SK-N-SH (cell line): ENCODE measurements at regions not wholly inside any gene's neighbourhood (a gene's known extent, or its start where the extent isn't known, plus 50 kb on each side); places are given as distances from the start of the nearest gene placed in this dataset.

Experiments
- CTCF ChIA-PET: fragments of 300-600, 350-600 bp; formaldehyde crosslinking; extraction: SDS; loops from one replicate; lab custom pipeline; 2021; lab: Yijun Ruan, JAX
- POLR2A ChIA-PET: fragments of 350-600 bp; sonication (Branson Sonifier 250); formaldehyde crosslinking; extraction: SDS; loops from one replicate; lab custom pipeline; 2020; ENCODE audit warnings: antibody characterized with exemption, inconsistent platforms; lab: Yijun Ruan, JAX
- DNase-seq: peaks from one replicate; pipeline ENCODE4 v3.0.0; 2012
- H2AFZ ChIP-seq: fragments of 200-600 bp; sonication (generic); 2 replicates; pipeline ENCODE4 v1.8.1; 2016; ENCODE audit warnings: antibody characterized with exemption, mild to moderate bottlenecking, low read depth
- H3F3A ChIP-seq: fragments of 200-600 bp; sonication (generic); replicated peaks from 2 replicates; pipeline ENCODE3; 2016; ENCODE audit warnings: antibody characterized with exemption, mild to moderate bottlenecking; ENCODE audit not compliant: insufficient read depth
- H3K27ac ChIP-seq, 2 experiments: fragments of 200-500 bp in 1 of 2; fragments of 200-600 bp in 1 of 2; sonication (Bioruptor generic) in 1 of 2; sonication (generic), shearing (Covaris generic) in 1 of 2; 2 replicates each; pipeline versions ENCODE4 v1.5.1 to v1.6.1; 2014 to 2016; ENCODE audit warnings: low read depth in 2 of 2, inconsistent platforms in 1 of 2, low read length in 1 of 2, mild to moderate bottlenecking in 1 of 2, mixed read lengths in 1 of 2
- H3K27me3 ChIP-seq: fragments of 200-600 bp; sonication (generic), shearing (Covaris generic); 2 replicates; pipeline ENCODE4 v1.6.1; 2016; ENCODE audit warnings: mixed run types; ENCODE audit not compliant: insufficient read depth
- H3K36me3 ChIP-seq, 2 experiments: fragments of 200-500 bp in 1 of 2; fragments of 200-600 bp in 1 of 2; sonication (Bioruptor generic) in 1 of 2; sonication (generic) in 1 of 2; replicated peaks in 1 of 2; 2 replicates each; pipeline versions ENCODE3 to v1.5.1; 2014 to 2016; ENCODE audit warnings: low read length in 1 of 2, mild to moderate bottlenecking in 1 of 2; ENCODE audit not compliant: insufficient read depth in 2 of 2, control insufficient read depth in 1 of 2
- H3K4me1 ChIP-seq, 2 experiments: fragments of 200-500 bp in 1 of 2; fragments of 200-600 bp in 1 of 2; sonication (Bioruptor generic) in 1 of 2; sonication (generic), shearing (Covaris generic) in 1 of 2; 2 replicates each; pipeline versions ENCODE4 v1.5.1 to v1.6.1; 2014 to 2016; ENCODE audit warnings: low read depth in 1 of 2, low read length in 1 of 2, mixed run types in 1 of 2; ENCODE audit not compliant: insufficient read depth in 2 of 2, control insufficient read depth in 1 of 2
- H3K4me2 ChIP-seq: fragments of 200-600 bp; sonication (generic), shearing (Covaris generic); 2 replicates; pipeline ENCODE4 v1.6.1; 2017; ENCODE audit warnings: mixed run types
- H3K4me3 ChIP-seq, 2 experiments: fragments of 200-500 bp in 1 of 2; fragments of 200-600 bp in 1 of 2; sonication (Bioruptor generic) in 1 of 2; sonication (generic), shearing (Covaris generic) in 1 of 2; 2 replicates each; pipeline versions ENCODE4 v1.5.1 to v1.8.1; 2014 to 2016; ENCODE audit warnings: low read depth in 2 of 2, inconsistent platforms in 1 of 2, low read length in 1 of 2, mild to moderate bottlenecking in 1 of 2, mixed read lengths in 1 of 2, moderate library complexity in 1 of 2
- H3K79me2 ChIP-seq: fragments of 200-600 bp; sonication (generic); 2 replicates; pipeline ENCODE4 v1.8.1; 2017; ENCODE audit warnings: mild to moderate bottlenecking; ENCODE audit not compliant: insufficient read depth
- H3K9ac ChIP-seq: fragments of 200-600 bp; sonication (generic); 2 replicates; pipeline ENCODE4 v1.6.1; 2017; ENCODE audit warnings: mixed run types
- H3K9me2 ChIP-seq: fragments of 200-600 bp; sonication (generic); 2 replicates; pipeline ENCODE4 v1.6.1; 2017; ENCODE audit warnings: mixed run types
- H3K9me3 ChIP-seq: fragments of 200-600 bp; sonication (generic); 2 replicates; pipeline ENCODE4 v1.6.1; 2017; ENCODE audit warnings: mixed run types, mild to moderate bottlenecking, moderate library complexity
- H4K20me1 ChIP-seq: fragments of 200-600 bp; sonication (generic); 2 replicates; pipeline ENCODE4 v1.6.1; 2017; ENCODE audit warnings: mild to moderate bottlenecking, mixed run types; ENCODE audit not compliant: insufficient read depth
- ELF1 ChIP-seq: IDR thresholded peaks from 2 replicates; pipeline ENCODE4 v1.4.0; 2012
- EZH2phosphoT487 ChIP-seq: fragments of 200-600 bp; sonication (generic); IDR thresholded peaks from 2 replicates; pipeline ENCODE4 v1.6.1; 2017; ENCODE audit warnings: low read depth, mixed run types, mild to moderate bottlenecking, antibody characterized with exemption, moderate library complexity, borderline replicate concordance
- FOXJ3 ChIP-seq: sonication (generic); formaldehyde crosslinking; IDR thresholded peaks from 2 replicates; pipeline ENCODE4 v1.5.1; 2020; ENCODE audit warnings: mild to moderate bottlenecking, missing genetic modification reagents
- NFIC ChIP-seq: IDR thresholded peaks from 2 replicates; pipeline ENCODE4 v1.4.0; 2012; ENCODE audit warnings: borderline replicate concordance
- NRF1 ChIP-seq: IDR thresholded peaks from 2 replicates; pipeline ENCODE4 v1.6.1; 2012; ENCODE audit warnings: low read depth, mild to moderate bottlenecking, low read length
- POLR2AphosphoS5 ChIP-seq: IDR thresholded peaks from 2 replicates; pipeline ENCODE4 v1.6.1; 2012; ENCODE audit warnings: low read depth, low read length
- RAD21 ChIP-seq: IDR thresholded peaks from 2 replicates; pipeline ENCODE4 v1.6.1; 2012; ENCODE audit warnings: mild to moderate bottlenecking, low read length
- RFX5 ChIP-seq: IDR thresholded peaks from 2 replicates; pipeline ENCODE4 v1.6.1; 2012; ENCODE audit warnings: mild to moderate bottlenecking, improper control_type of control experiment, low read length
- RXRA ChIP-seq: IDR thresholded peaks from 2 replicates; pipeline ENCODE4 v1.4.0; 2012; ENCODE audit warnings: low read depth, mild to moderate bottlenecking, borderline replicate concordance
- TEAD4 ChIP-seq: IDR thresholded peaks from 2 replicates; pipeline ENCODE4 v1.4.0; 2012; ENCODE audit warnings: mild to moderate bottlenecking, borderline replicate concordance; ENCODE audit not compliant: insufficient read depth
- YY1 ChIP-seq: IDR thresholded peaks from 2 replicates; pipeline ENCODE4 v1.4.0; 2012; ENCODE audit warnings: low read depth, mild to moderate bottlenecking
- WGBS: methylation state at CpG from one replicate; pipeline ENCODE4 v1.1.6; 2017; ENCODE audit warnings: low lambda C conversion rate; 5-methylcytosine and 5-hydroxymethylcytosine counted together
- TF ChIP-seq, protein P1 (sequence below): fragments of 150-350 bp; IDR thresholded peaks from 2 replicates; pipeline ENCODE4 v1.6.1; 2016; ENCODE audit warnings: mild to moderate bottlenecking, low read depth, low read length
- TF ChIP-seq, protein P2 (sequence below): IDR thresholded peaks from 2 replicates; pipeline ENCODE4 v1.4.0; 2012; ENCODE audit warnings: low read depth, borderline replicate concordance
- TF ChIP-seq, protein P3 (sequence below): IDR thresholded peaks from 2 replicates; pipeline ENCODE4 v1.6.1; 2012; ENCODE audit warnings: mild to moderate bottlenecking, low read depth, low read length, moderate library complexity
- TF ChIP-seq, protein P4 (sequence below): IDR thresholded peaks from 2 replicates; pipeline ENCODE4 v1.4.0; 2012; ENCODE audit warnings: low read depth, borderline replicate concordance
- TF ChIP-seq, protein P5 (sequence below): IDR thresholded peaks from 2 replicates; pipeline ENCODE4; 2012
- TF ChIP-seq, protein P6 (sequence below): fragments of 150-350 bp; IDR thresholded peaks from 2 replicates; pipeline ENCODE4 v1.6.1; 2017; ENCODE audit warnings: antibody characterized with exemption, low read length, low read depth, borderline replicate concordance

DNA sequence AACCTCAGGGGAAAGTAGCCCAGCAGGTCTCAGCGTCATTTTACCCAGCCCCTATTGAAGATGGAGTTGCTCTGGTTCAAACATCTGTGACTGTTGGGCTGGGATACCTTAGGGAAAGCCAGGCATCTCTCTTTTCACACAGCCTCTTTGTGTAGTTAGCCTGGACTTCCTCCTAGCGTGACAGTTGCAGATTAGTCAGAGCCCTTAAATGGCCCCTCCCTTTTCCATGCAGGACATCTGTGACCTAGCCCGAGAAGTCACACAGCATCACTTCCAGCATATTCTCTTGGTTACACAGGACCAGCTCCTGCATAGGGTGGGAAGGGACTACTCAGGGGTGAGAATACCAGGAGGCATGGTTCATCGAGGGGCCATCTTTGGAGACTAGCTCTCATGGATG lies 375.0 kb upstream of the RBFOX1 start:
- WGBS, result 32% methylated on average over 4 of the region's 4 CpGs
- H2AFZ ChIP-seq, result no peak overlapping the region
- DNase-seq, result no peak
- no peaks in the 10 kb centered on the region for H3K36me3 ChIP-seq
- H3K4me1 ChIP-seq, result no peaks in the 10 kb centered on the region
- ChIA-PET POLR2A (no interaction called here), CTCF (no interaction called here)
- no peaks in the 10 kb centered on the region for H3K79me2 ChIP-seq
- no peaks in the 10 kb centered on the region for H3K9me2 ChIP-seq
- H3K4me2 ChIP-seq, result no peak overlapping the region
- H3K27me3 ChIP-seq, result no peaks in the 10 kb centered on the region
- H3K27ac ChIP-seq, result no peak overlapping the region
- no peaks in the 10 kb centered on the region for H4K20me1 ChIP-seq
- no peaks in the 10 kb centered on the region for H3F3A ChIP-seq
- no peak overlapping the region for H3K9ac ChIP-seq
- TF ChIP-seq YY1 (no peak), RFX5 (no peak)
- TF ChIP-seq, protein P1, sequence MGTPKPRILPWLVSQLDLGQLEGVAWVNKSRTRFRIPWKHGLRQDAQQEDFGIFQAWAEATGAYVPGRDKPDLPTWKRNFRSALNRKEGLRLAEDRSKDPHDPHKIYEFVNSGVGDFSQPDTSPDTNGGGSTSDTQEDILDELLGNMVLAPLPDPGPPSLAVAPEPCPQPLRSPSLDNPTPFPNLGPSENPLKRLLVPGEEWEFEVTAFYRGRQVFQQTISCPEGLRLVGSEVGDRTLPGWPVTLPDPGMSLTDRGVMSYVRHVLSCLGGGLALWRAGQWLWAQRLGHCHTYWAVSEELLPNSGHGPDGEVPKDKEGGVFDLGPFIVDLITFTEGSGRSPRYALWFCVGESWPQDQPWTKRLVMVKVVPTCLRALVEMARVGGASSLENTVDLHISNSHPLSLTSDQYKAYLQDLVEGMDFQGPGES, result no peak
- TF ChIP-seq, protein P2, sequence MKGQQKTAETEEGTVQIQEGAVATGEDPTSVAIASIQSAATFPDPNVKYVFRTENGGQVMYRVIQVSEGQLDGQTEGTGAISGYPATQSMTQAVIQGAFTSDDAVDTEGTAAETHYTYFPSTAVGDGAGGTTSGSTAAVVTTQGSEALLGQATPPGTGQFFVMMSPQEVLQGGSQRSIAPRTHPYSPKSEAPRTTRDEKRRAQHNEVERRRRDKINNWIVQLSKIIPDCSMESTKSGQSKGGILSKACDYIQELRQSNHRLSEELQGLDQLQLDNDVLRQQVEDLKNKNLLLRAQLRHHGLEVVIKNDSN, result no peak
- TF ChIP-seq, all 33 proteins: peak for 0
- no peaks in the 10 kb centered on the region for H3K9me3 ChIP-seq
- H3K4me3 ChIP-seq, result no peak overlapping the region

DNA sequence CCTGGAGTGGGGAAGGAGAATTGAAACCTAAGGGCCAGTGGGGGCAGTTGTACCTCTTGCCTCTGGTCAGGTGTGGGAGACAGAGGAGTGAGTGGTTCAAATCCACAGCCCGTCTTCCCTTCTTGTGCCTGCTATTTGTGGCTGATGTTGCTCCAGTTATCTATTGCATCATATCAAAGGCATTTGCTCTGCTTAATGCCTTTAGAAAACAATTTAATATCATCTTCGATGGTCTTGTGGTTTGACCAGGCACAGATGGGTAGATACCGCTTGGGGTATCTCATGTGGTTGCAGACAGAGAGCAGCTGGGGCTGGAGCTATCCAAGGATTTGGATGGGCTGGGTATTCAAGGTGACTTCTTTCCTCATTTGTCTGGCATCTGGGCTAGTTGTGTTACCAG lies 376.1 kb upstream of the RBFOX1 start:
- Histone ChIP-seq H3K4me3 (no peak overlapping the region), H2AFZ (no peak overlapping the region), H3K27me3 (no peaks in the 10 kb centered on the region), H3K79me2 (no peaks in the 10 kb centered on the region), H3K9me3 (no peaks in the 10 kb centered on the region), H3K9ac (no peak overlapping the region), H3K27ac (no peak overlapping the region), H3K4me1 (no peaks in the 10 kb centered on the region), H3K36me3 (no peaks in the 10 kb centered on the region), H3F3A (no peaks in the 10 kb centered on the region), H4K20me1 (no peaks in the 10 kb centered on the region), H3K4me2 (no peak overlapping the region), H3K9me2 (no peaks in the 10 kb centered on the region)
- POLR2A ChIA-PET, result no interaction called here
- WGBS, result 32% methylated on average over 3 of the region's 3 CpGs
- DNase-seq, result no peak
- CTCF ChIA-PET, result no interaction called here
- TF ChIP-seq RXRA (no peak), NFIC (no peak), POLR2AphosphoS5 (no peak), RFX5 (no peak), RAD21 (no peak), FOXJ3 (no peak), NRF1 (no peak), YY1 (no peak), TEAD4 (no peak), ELF1 (no peak), EZH2phosphoT487 (no peak)
- TF ChIP-seq, protein P3, sequence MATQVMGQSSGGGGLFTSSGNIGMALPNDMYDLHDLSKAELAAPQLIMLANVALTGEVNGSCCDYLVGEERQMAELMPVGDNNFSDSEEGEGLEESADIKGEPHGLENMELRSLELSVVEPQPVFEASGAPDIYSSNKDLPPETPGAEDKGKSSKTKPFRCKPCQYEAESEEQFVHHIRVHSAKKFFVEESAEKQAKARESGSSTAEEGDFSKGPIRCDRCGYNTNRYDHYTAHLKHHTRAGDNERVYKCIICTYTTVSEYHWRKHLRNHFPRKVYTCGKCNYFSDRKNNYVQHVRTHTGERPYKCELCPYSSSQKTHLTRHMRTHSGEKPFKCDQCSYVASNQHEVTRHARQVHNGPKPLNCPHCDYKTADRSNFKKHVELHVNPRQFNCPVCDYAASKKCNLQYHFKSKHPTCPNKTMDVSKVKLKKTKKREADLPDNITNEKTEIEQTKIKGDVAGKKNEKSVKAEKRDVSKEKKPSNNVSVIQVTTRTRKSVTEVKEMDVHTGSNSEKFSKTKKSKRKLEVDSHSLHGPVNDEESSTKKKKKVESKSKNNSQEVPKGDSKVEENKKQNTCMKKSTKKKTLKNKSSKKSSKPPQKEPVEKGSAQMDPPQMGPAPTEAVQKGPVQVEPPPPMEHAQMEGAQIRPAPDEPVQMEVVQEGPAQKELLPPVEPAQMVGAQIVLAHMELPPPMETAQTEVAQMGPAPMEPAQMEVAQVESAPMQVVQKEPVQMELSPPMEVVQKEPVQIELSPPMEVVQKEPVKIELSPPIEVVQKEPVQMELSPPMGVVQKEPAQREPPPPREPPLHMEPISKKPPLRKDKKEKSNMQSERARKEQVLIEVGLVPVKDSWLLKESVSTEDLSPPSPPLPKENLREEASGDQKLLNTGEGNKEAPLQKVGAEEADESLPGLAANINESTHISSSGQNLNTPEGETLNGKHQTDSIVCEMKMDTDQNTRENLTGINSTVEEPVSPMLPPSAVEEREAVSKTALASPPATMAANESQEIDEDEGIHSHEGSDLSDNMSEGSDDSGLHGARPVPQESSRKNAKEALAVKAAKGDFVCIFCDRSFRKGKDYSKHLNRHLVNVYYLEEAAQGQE, result no peak
- TF ChIP-seq, protein P4, sequence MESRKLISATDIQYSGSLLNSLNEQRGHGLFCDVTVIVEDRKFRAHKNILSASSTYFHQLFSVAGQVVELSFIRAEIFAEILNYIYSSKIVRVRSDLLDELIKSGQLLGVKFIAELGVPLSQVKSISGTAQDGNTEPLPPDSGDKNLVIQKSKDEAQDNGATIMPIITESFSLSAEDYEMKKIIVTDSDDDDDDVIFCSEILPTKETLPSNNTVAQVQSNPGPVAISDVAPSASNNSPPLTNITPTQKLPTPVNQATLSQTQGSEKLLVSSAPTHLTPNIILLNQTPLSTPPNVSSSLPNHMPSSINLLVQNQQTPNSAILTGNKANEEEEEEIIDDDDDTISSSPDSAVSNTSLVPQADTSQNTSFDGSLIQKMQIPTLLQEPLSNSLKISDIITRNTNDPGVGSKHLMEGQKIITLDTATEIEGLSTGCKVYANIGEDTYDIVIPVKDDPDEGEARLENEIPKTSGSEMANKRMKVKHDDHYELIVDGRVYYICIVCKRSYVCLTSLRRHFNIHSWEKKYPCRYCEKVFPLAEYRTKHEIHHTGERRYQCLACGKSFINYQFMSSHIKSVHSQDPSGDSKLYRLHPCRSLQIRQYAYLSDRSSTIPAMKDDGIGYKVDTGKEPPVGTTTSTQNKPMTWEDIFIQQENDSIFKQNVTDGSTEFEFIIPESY, result no peak
- TF ChIP-seq, protein P2, result no peak
- TF ChIP-seq, protein P5, sequence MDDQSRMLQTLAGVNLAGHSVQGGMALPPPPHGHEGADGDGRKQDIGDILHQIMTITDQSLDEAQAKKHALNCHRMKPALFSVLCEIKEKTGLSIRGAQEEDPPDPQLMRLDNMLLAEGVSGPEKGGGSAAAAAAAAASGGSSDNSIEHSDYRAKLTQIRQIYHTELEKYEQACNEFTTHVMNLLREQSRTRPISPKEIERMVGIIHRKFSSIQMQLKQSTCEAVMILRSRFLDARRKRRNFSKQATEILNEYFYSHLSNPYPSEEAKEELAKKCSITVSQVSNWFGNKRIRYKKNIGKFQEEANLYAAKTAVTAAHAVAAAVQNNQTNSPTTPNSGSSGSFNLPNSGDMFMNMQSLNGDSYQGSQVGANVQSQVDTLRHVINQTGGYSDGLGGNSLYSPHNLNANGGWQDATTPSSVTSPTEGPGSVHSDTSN, result no peak
- TF ChIP-seq, protein P6, sequence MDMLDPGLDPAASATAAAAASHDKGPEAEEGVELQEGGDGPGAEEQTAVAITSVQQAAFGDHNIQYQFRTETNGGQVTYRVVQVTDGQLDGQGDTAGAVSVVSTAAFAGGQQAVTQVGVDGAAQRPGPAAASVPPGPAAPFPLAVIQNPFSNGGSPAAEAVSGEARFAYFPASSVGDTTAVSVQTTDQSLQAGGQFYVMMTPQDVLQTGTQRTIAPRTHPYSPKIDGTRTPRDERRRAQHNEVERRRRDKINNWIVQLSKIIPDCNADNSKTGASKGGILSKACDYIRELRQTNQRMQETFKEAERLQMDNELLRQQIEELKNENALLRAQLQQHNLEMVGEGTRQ, result no peak
